Osteocyte (in vitro differentiated cells): ENCODE measurements at regions not wholly inside any gene's neighbourhood (a gene's known extent, or its start where the extent isn't known, plus 50 kb on each side); places are given as distances from the start of the nearest gene placed in this dataset.
A peak's percentile ranks its signal among the peaks of the same experiment; 100 is the strongest.

ENCODE experiments used
- DNase-seq: peaks from one replicate; pipeline ENCODE4 v3.0.0; 2021; ENCODE audit warnings: mixed read lengths; ENCODE audit not compliant: unreplicated experiment; ENCODE audit errors: extremely low spot score
- H3K27ac Mint-ChIP-seq: one replicate; pipeline ENCODE4 v1.8.0; 2021; ENCODE audit warnings: mild to moderate bottlenecking, mixed read lengths; ENCODE audit not compliant: unreplicated experiment
- H3K27me3 Mint-ChIP-seq: one replicate; pipeline ENCODE4 v1.8.0; 2021; ENCODE audit warnings: mixed read lengths; ENCODE audit not compliant: unreplicated experiment
- H3K36me3 Mint-ChIP-seq: one replicate; pipeline ENCODE4 v1.8.0; 2021; ENCODE audit warnings: mixed read lengths; ENCODE audit not compliant: unreplicated experiment
- H3K4me1 Mint-ChIP-seq: one replicate; pipeline ENCODE4 v1.8.0; 2021; ENCODE audit warnings: mixed read lengths; ENCODE audit not compliant: unreplicated experiment
- H3K4me3 Mint-ChIP-seq: one replicate; pipeline ENCODE4 v1.8.0; 2021; ENCODE audit warnings: mild to moderate bottlenecking, moderate library complexity, mixed read lengths; ENCODE audit not compliant: unreplicated experiment
- H3K9me3 Mint-ChIP-seq: one replicate; pipeline ENCODE4 v1.8.0; 2021; ENCODE audit warnings: mixed read lengths; ENCODE audit not compliant: unreplicated experiment
- CTCF ChIP-seq: fragments of 200-600 bp; sonication (generic); IDR thresholded peaks from 2 replicates; pipeline ENCODE4 v1.5.0; 2021; ENCODE audit warnings: antibody characterized with exemption, mild to moderate bottlenecking, moderate library complexity

- H3K4me3 Mint-ChIP-seq = no peak overlapping the region
- DNase-seq = no peak
- peaks cover 42% of the 10 kb centered on the region for H3K4me1 Mint-ChIP-seq
- H3K9me3 Mint-ChIP-seq = no peaks in the 10 kb centered on the region
- peaks cover 1% of the 10 kb centered on the region for H3K36me3 Mint-ChIP-seq
- H3K27me3 Mint-ChIP-seq = no peaks in the 10 kb centered on the region
- H3K27ac Mint-ChIP-seq = no peak overlapping the region
- TF ChIP-seq CTCF = no peak
These were observed 451.1 kb upstream of the RGS6 start for GRCh38 chr14:71481021-71481654.

GRCh38 chr14:71482671-71483070 lies 449.6 kb upstream of the RGS6 start:
- peak overlapping the region; percentile 37 for H3K27ac Mint-ChIP-seq

GRCh38 chr14:71483154-71483553 lies 449.1 kb upstream of the RGS6 start:
- no peaks in the 10 kb centered on the region for H3K9me3 Mint-ChIP-seq
- peaks cover 1% of the 10 kb centered on the region for H3K36me3 Mint-ChIP-seq
- no peaks in the 10 kb centered on the region for H3K27me3 Mint-ChIP-seq
- H3K4me1 Mint-ChIP-seq = peaks cover 55% of the 10 kb centered on the region
- H3K27ac Mint-ChIP-seq = no peak overlapping the region
- no peak for DNase-seq
- no peak for TF ChIP-seq CTCF
- H3K4me3 Mint-ChIP-seq = no peak overlapping the region

More at GRCh38 chr14:71482671-71483070, 449.6 kb upstream of the RGS6 start:
- Mint-ChIP-seq H3K36me3 (peaks cover 1% of the 10 kb centered on the region), H3K4me3 (no peak overlapping the region), H3K9me3 (no peaks in the 10 kb centered on the region), H3K4me1 (peaks cover 54% of the 10 kb centered on the region), H3K27me3 (no peaks in the 10 kb centered on the region)
- DNase-seq = no peak
- TF ChIP-seq CTCF = no peak

GRCh38 chr14:71485833-71486232 lies 446.4 kb upstream of the RGS6 start:
- no peak for TF ChIP-seq CTCF
- H3K27me3 Mint-ChIP-seq = no peaks in the 10 kb centered on the region
- peaks cover 1% of the 10 kb centered on the region for H3K36me3 Mint-ChIP-seq
- peak overlapping the region; percentile 73 for H3K27ac Mint-ChIP-seq
- H3K4me3 Mint-ChIP-seq = no peak overlapping the region
- no peak for DNase-seq
- no peaks in the 10 kb centered on the region for H3K9me3 Mint-ChIP-seq
- peaks cover 66% of the 10 kb centered on the region for H3K4me1 Mint-ChIP-seq

- no peak for DNase-seq
- H3K9me3 Mint-ChIP-seq = no peaks in the 10 kb centered on the region
- H3K4me1 Mint-ChIP-seq = peaks cover 68% of the 10 kb centered on the region
- no peaks in the 10 kb centered on the region for H3K27me3 Mint-ChIP-seq
- peaks cover 1% of the 10 kb centered on the region for H3K36me3 Mint-ChIP-seq
- H3K4me3 Mint-ChIP-seq = no peak overlapping the region
- no peak for TF ChIP-seq CTCF
- peak overlapping the region; percentile 73 for H3K27ac Mint-ChIP-seq
These were observed 445.9 kb upstream of the RGS6 start for GRCh38 chr14:71486279-71486678.
